ENCODE measurements at regions not wholly inside any gene's neighbourhood (a gene's known extent, or its start where the extent isn't known, plus 50 kb on each side); places are given as distances from the start of the nearest gene placed in this dataset.

- H3K27ac ChIP-seq (ENCODE audit: low read length) = no peak overlapping the region
- TF ChIP-seq CTCF (IDR thresholded peaks at IDR 0.05; ENCODE audit: borderline replicate concordance, extremely low read depth, low read length, poor library complexity, severe bottlenecking) = no peak
- no peak for TF ChIP-seq EZH2 (IDR thresholded peaks at IDR 0.05; ENCODE audit: borderline replicate concordance, low read depth, low read length, severe bottlenecking)
- H3K27me3 ChIP-seq (ENCODE audit: insufficient read depth, low read length, poor library complexity) = no peaks in the 10 kb centered on the region
- no peak overlapping the region for H2AFZ ChIP-seq (ENCODE audit: low read depth, low read length)
- H4K20me1 ChIP-seq (ENCODE audit: insufficient read depth, low read length) = no peaks in the 10 kb centered on the region
- ATAC-seq (ENCODE audit: insufficient read depth, low read depth) (no peak), DNase-seq (no peak)
- H3K36me3 ChIP-seq (ENCODE audit: insufficient read depth, low read length) = no peaks in the 10 kb centered on the region
- H3K9ac ChIP-seq (ENCODE audit: low read depth, low read length) = no peak overlapping the region
- no peaks in the 10 kb centered on the region for H3K79me2 ChIP-seq (ENCODE audit: insufficient read depth, low read length)
- no peak overlapping the region for H3K4me3 ChIP-seq (ENCODE audit: low read depth in 1 of 2, low read length in 2 of 2)
- H3K4me1 ChIP-seq (ENCODE audit: insufficient read depth, low read length) = no peaks in the 10 kb centered on the region
- no peak overlapping the region for H3K4me2 ChIP-seq (ENCODE audit: insufficient read depth, low read length)
- no peaks in the 10 kb centered on the region for H3K9me3 ChIP-seq (ENCODE audit: insufficient read depth, low read length, severe bottlenecking)
Observed at GRCh38 chr18:22650247-22650646, 232.5 kb upstream of the CTAGE1 start.

GRCh38 chr18:22657619-22658018 is 239.9 kb upstream of the CTAGE1 start:
- Histone ChIP-seq H3K36me3 (ENCODE audit: insufficient read depth, low read length) (no peaks in the 10 kb centered on the region), H3K9me3 (ENCODE audit: insufficient read depth, low read length, severe bottlenecking) (peaks cover 7% of the 10 kb centered on the region), H3K4me1 (ENCODE audit: insufficient read depth, low read length) (no peaks in the 10 kb centered on the region), H4K20me1 (ENCODE audit: insufficient read depth, low read length) (no peaks in the 10 kb centered on the region), H3K79me2 (ENCODE audit: insufficient read depth, low read length) (no peaks in the 10 kb centered on the region), H3K27ac (ENCODE audit: low read length) (no peak overlapping the region), H3K4me2 (ENCODE audit: insufficient read depth, low read length) (no peak overlapping the region), H3K27me3 (ENCODE audit: insufficient read depth, low read length, poor library complexity) (no peaks in the 10 kb centered on the region), H2AFZ (ENCODE audit: low read depth, low read length) (no peak overlapping the region), H3K4me3 (ENCODE audit: low read depth in 1 of 2, low read length in 2 of 2) (no peak overlapping the region), H3K9ac (ENCODE audit: low read depth, low read length) (no peak overlapping the region)
- ATAC-seq (ENCODE audit: insufficient read depth, low read depth) (no peak), DNase-seq (no peak)
- TF ChIP-seq EZH2 (IDR thresholded peaks at IDR 0.05; ENCODE audit: borderline replicate concordance, low read depth, low read length, severe bottlenecking) (no peak), CTCF (IDR thresholded peaks at IDR 0.05; ENCODE audit: borderline replicate concordance, extremely low read depth, low read length, poor library complexity, severe bottlenecking) (no peak)

GRCh38 chr18:22658318-22658717 is 240.6 kb upstream of the CTAGE1 start:
- ATAC-seq (ENCODE audit: insufficient read depth, low read depth) (no peak), DNase-seq (no peak)
- H3K27me3 ChIP-seq (ENCODE audit: insufficient read depth, low read length, poor library complexity) = no peaks in the 10 kb centered on the region
- H3K4me3 ChIP-seq (ENCODE audit: low read depth in 1 of 2, low read length in 2 of 2) = no peak overlapping the region
- TF ChIP-seq CTCF (IDR thresholded peaks at IDR 0.05; ENCODE audit: borderline replicate concordance, extremely low read depth, low read length, poor library complexity, severe bottlenecking) (no peak), EZH2 (IDR thresholded peaks at IDR 0.05; ENCODE audit: borderline replicate concordance, low read depth, low read length, severe bottlenecking) (no peak)
- H3K9ac ChIP-seq (ENCODE audit: low read depth, low read length) = no peak overlapping the region
- no peaks in the 10 kb centered on the region for H3K4me1 ChIP-seq (ENCODE audit: insufficient read depth, low read length)
- H3K9me3 ChIP-seq (ENCODE audit: insufficient read depth, low read length, severe bottlenecking) = peaks cover 7% of the 10 kb centered on the region
- no peaks in the 10 kb centered on the region for H4K20me1 ChIP-seq (ENCODE audit: insufficient read depth, low read length)
- H3K79me2 ChIP-seq (ENCODE audit: insufficient read depth, low read length) = no peaks in the 10 kb centered on the region
- H3K27ac ChIP-seq (ENCODE audit: low read length) = no peak overlapping the region
- no peaks in the 10 kb centered on the region for H3K36me3 ChIP-seq (ENCODE audit: insufficient read depth, low read length)
- no peak overlapping the region for H3K4me2 ChIP-seq (ENCODE audit: insufficient read depth, low read length)
- H2AFZ ChIP-seq (ENCODE audit: low read depth, low read length) = no peak overlapping the region

- H3K4me3 ChIP-seq (ENCODE audit: low read depth in 1 of 2, low read length in 2 of 2) = no peak overlapping the region
- DNase-seq = no peak
- H4K20me1 ChIP-seq (ENCODE audit: insufficient read depth, low read length) = no peaks in the 10 kb centered on the region
- ATAC-seq (ENCODE audit: insufficient read depth, low read depth) = no peak
- H3K79me2 ChIP-seq (ENCODE audit: insufficient read depth, low read length) = no peaks in the 10 kb centered on the region
- H3K4me1 ChIP-seq (ENCODE audit: insufficient read depth, low read length) = no peaks in the 10 kb centered on the region
- H3K9ac ChIP-seq (ENCODE audit: low read depth, low read length) = no peak overlapping the region
- H3K36me3 ChIP-seq (ENCODE audit: insufficient read depth, low read length) = no peaks in the 10 kb centered on the region
- H3K27me3 ChIP-seq (ENCODE audit: insufficient read depth, low read length, poor library complexity) = no peaks in the 10 kb centered on the region
- TF ChIP-seq CTCF (IDR thresholded peaks at IDR 0.05; ENCODE audit: borderline replicate concordance, extremely low read depth, low read length, poor library complexity, severe bottlenecking) (no peak), EZH2 (IDR thresholded peaks at IDR 0.05; ENCODE audit: borderline replicate concordance, low read depth, low read length, severe bottlenecking) (no peak)
- H3K27ac ChIP-seq (ENCODE audit: low read length) = no peak overlapping the region
- H3K4me2 ChIP-seq (ENCODE audit: insufficient read depth, low read length) = no peak overlapping the region
- peaks cover 3% of the 10 kb centered on the region for H3K9me3 ChIP-seq (ENCODE audit: insufficient read depth, low read length, severe bottlenecking)
- H2AFZ ChIP-seq (ENCODE audit: low read depth, low read length) = no peak overlapping the region
Observed at GRCh38 chr18:22663378-22663777, 245.7 kb upstream of the CTAGE1 start.

Measured in DND-41 (cell line).